ENCODE measurements at regions not wholly inside any gene's neighbourhood (a gene's known extent, or its start where the extent isn't known, plus 50 kb on each side); places are given as distances from the start of the nearest gene placed in this dataset.

DNA sequence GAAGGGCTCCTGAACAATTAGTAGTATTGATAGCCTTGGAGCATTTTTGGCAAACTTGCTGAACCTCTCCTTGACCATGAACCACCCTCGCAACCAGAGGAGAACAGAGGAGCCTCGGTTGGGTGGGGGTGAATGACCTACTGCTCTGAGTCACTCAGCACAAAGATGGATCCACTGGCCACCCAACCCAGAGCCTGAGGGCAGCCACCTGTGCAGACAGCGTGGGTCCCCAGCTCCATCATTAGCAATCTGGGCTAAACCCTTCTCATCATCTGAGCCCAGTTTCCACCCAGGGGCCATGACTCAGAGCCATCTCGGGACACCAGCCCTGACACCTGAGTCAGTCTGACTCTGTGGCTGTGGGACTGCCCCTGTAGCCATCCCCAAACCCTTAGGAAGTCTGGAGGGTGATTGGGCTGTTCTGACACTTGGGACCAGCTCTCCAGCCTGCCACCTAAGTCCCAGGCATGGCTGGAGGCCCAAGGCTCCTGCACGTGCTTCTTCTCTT, 171.8 kb upstream of the GPR26 start:
- TF ChIP-seq POU6F1 (CRISPR knock-in tag; IDR thresholded peaks at IDR 0.05; ENCODE audit: borderline replicate concordance, low read depth) (no peak), TCF4 (CRISPR knock-in tag; IDR thresholded peaks at IDR 0.05; ENCODE audit: borderline replicate concordance) (no peak), ARNTL (CRISPR knock-in tag; IDR thresholded peaks at IDR 0.05; ENCODE audit: borderline replicate concordance, low read depth) (no peak), TOX (CRISPR knock-in tag; IDR thresholded peaks at IDR 0.05; ENCODE audit: borderline replicate concordance) (no peak), BACH2 (CRISPR knock-in tag; IDR thresholded peaks at IDR 0.05; ENCODE audit: borderline replicate concordance) (no peak), TSHZ2 (CRISPR knock-in tag; IDR thresholded peaks at IDR 0.05) (no peak), PPARA (CRISPR knock-in tag; IDR thresholded peaks at IDR 0.05; ENCODE audit: borderline replicate concordance) (no peak)
- TF ChIP-seq, protein P1, sequence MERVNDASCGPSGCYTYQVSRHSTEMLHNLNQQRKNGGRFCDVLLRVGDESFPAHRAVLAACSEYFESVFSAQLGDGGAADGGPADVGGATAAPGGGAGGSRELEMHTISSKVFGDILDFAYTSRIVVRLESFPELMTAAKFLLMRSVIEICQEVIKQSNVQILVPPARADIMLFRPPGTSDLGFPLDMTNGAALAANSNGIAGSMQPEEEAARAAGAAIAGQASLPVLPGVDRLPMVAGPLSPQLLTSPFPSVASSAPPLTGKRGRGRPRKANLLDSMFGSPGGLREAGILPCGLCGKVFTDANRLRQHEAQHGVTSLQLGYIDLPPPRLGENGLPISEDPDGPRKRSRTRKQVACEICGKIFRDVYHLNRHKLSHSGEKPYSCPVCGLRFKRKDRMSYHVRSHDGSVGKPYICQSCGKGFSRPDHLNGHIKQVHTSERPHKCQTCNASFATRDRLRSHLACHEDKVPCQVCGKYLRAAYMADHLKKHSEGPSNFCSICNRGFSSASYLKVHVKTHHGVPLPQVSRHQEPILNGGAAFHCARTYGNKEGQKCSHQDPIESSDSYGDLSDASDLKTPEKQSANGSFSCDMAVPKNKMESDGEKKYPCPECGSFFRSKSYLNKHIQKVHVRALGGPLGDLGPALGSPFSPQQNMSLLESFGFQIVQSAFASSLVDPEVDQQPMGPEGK (CRISPR knock-in tag; IDR thresholded peaks at IDR 0.05; ENCODE audit: borderline replicate concordance), result no peak
- TF ChIP-seq, protein P2, sequence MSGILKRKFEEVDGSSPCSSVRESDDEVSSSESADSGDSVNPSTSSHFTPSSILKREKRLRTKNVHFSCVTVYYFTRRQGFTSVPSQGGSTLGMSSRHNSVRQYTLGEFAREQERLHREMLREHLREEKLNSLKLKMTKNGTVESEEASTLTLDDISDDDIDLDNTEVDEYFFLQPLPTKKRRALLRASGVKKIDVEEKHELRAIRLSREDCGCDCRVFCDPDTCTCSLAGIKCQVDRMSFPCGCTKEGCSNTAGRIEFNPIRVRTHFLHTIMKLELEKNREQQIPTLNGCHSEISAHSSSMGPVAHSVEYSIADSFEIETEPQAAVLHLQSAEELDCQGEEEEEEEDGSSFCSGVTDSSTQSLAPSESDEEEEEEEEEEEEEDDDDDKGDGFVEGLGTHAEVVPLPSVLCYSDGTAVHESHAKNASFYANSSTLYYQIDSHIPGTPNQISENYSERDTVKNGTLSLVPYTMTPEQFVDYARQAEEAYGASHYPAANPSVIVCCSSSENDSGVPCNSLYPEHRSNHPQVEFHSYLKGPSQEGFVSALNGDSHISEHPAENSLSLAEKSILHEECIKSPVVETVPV (CRISPR knock-in tag; IDR thresholded peaks at IDR 0.05), result no peak

Measured in SK-N-SH treated with all-trans-retinoic acid at 6 μM for 48 hours (cell line).